ENCODE measurements at regions not wholly inside any gene's neighbourhood (a gene's known extent, or its start where the extent isn't known, plus 50 kb on each side); places are given as distances from the start of the nearest gene placed in this dataset.

DNA sequence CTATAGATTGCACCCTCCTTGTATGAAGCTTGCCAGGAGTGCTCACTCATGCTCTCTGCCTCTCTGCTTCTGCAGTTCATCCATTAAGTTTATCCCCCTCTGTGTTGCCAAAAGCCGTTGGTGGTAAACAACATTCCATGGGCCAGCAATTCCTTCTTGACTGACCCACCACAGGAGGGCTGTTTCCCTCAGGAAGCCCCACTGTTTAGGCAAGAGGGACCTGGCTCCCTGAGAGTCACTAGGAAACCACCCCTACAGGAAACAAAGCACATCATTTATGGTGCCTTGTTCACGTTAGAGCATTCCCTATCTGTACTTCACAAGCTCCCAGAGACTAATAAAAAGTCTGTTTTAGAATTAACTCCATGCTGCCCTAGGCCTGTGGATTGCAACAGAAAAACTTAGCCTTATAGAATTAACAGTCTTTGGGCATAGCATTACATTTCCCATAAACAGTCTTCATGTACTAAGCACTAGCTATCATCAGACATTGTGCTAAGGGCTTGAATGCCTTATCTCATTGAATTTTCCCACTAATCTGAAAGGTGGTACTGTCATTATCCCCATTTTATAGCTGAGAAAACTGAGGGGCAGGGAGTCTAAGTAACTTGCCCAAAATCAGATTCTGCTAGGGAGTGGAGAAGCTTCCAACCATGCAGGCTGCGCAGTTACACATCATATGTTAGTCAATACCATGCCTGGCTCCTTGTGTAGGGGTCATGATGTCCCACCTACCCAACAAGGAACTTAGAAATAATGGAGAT, 149.9 kb downstream of the SHQ1 start (continued):
- TF ChIP-seq, protein P1, sequence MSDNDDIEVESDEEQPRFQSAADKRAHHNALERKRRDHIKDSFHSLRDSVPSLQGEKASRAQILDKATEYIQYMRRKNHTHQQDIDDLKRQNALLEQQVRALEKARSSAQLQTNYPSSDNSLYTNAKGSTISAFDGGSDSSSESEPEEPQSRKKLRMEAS (IDR thresholded peaks at IDR 0.05) = no peak
- TF ChIP-seq MAFK (IDR thresholded peaks at IDR 0.05; ENCODE audit: low read depth, low read length) (no peak), BRCA1 (IDR thresholded peaks at IDR 0.05; ENCODE audit: low read depth, low read length) (no peak), SP1 (IDR thresholded peaks at IDR 0.05; ENCODE audit: low read depth, low read length) (0 out of 2 replicates have a peak, but pooled peaks have one; percentile 56), NANOG (IDR thresholded peaks at IDR 0.05; ENCODE audit: insufficient read depth, low read depth, low read length, poor library complexity, severe bottlenecking) (peak; percentile 76), TCF12 (IDR thresholded peaks at IDR 0.05; ENCODE audit: low read depth, low read length) (no peak), FOSL1 (IDR thresholded peaks at IDR 0.05; ENCODE audit: insufficient read depth, low read depth, low read length) (no peak), EP300 (IDR thresholded peaks at IDR 0.05; ENCODE audit: borderline replicate concordance in 1 of 2, low read depth in 2 of 2, low read length in 2 of 2) (peak in 1 of 2 experiments; percentile 70; a peak in 1 of 3 replicates), HDAC2 (IDR thresholded peaks at IDR 0.05; ENCODE audit: borderline replicate concordance in 1 of 2, low read depth in 2 of 2, low read length in 2 of 2) (0 out of 4 replicates have a peak, but pooled peaks of 1 of the 2 experiments have one; percentile 20)
- TF ChIP-seq, protein P2, sequence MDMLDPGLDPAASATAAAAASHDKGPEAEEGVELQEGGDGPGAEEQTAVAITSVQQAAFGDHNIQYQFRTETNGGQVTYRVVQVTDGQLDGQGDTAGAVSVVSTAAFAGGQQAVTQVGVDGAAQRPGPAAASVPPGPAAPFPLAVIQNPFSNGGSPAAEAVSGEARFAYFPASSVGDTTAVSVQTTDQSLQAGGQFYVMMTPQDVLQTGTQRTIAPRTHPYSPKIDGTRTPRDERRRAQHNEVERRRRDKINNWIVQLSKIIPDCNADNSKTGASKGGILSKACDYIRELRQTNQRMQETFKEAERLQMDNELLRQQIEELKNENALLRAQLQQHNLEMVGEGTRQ (IDR thresholded peaks at IDR 0.05; ENCODE audit: low read length) = no peak

Measured in H1 (cell line).